ENCODE measurements at regions not wholly inside any gene's neighbourhood (a gene's known extent, or its start where the extent isn't known, plus 50 kb on each side); places are given as distances from the start of the nearest gene placed in this dataset.

- TF ChIP-seq, protein P1, sequence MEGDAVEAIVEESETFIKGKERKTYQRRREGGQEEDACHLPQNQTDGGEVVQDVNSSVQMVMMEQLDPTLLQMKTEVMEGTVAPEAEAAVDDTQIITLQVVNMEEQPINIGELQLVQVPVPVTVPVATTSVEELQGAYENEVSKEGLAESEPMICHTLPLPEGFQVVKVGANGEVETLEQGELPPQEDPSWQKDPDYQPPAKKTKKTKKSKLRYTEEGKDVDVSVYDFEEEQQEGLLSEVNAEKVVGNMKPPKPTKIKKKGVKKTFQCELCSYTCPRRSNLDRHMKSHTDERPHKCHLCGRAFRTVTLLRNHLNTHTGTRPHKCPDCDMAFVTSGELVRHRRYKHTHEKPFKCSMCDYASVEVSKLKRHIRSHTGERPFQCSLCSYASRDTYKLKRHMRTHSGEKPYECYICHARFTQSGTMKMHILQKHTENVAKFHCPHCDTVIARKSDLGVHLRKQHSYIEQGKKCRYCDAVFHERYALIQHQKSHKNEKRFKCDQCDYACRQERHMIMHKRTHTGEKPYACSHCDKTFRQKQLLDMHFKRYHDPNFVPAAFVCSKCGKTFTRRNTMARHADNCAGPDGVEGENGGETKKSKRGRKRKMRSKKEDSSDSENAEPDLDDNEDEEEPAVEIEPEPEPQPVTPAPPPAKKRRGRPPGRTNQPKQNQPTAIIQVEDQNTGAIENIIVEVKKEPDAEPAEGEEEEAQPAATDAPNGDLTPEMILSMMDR (IDR thresholded peaks at IDR 0.05; ENCODE audit: insufficient read depth, low read depth, low read length): no peak
- no peak overlapping the region for H3K4me3 ChIP-seq (ENCODE audit: low read depth, low read length)
- no peak for DNase-seq (ENCODE audit: low read depth)
Observed at GRCh38 chr1:69221524-69221923, 346.2 kb upstream of the LRRC7 start.

DNA sequence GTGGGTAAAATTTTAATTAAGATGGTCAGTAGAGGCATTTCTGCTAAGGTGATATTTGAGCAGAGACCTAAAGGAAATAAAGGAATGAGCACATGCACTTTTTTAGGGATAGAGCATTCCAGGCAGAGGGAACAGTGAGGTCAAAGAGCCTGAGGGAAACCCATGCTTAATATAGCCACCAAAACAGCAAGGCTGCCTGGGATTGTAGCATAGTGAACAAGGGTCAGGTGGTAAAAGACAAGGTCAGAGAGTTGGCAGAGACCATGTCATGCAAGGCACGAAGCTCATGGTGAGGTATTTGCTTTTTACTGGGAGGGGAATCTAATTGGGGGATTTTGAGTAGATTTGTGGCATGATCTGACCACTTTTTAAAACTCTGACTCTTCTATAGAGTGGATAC is 344.6 kb upstream of the LRRC7 start:
- DNase-seq (ENCODE audit: low read depth): no peak
- no peak overlapping the region for H3K4me3 ChIP-seq (ENCODE audit: low read depth, low read length)
- TF ChIP-seq, protein P1 (IDR thresholded peaks at IDR 0.05; ENCODE audit: insufficient read depth, low read depth, low read length): no peak

GRCh38 chr1:69228501-69228900 is 339.2 kb upstream of the LRRC7 start:
- H3K4me3 ChIP-seq (ENCODE audit: low read depth, low read length): no peak overlapping the region
- DNase-seq (ENCODE audit: low read depth): no peak
- TF ChIP-seq, protein P1 (IDR thresholded peaks at IDR 0.05; ENCODE audit: insufficient read depth, low read depth, low read length): no peak

GRCh38 chr1:69230208-69230607 is 337.5 kb upstream of the LRRC7 start:
- TF ChIP-seq, protein P1 (IDR thresholded peaks at IDR 0.05; ENCODE audit: insufficient read depth, low read depth, low read length): no peak
- no peak for DNase-seq (ENCODE audit: low read depth)
- H3K4me3 ChIP-seq (ENCODE audit: low read depth, low read length): no peak overlapping the region

- DNase-seq (ENCODE audit: low read depth): no peak
Observed at GRCh38 chr1:69233463-69233862, 334.3 kb upstream of the LRRC7 start.

DNA sequence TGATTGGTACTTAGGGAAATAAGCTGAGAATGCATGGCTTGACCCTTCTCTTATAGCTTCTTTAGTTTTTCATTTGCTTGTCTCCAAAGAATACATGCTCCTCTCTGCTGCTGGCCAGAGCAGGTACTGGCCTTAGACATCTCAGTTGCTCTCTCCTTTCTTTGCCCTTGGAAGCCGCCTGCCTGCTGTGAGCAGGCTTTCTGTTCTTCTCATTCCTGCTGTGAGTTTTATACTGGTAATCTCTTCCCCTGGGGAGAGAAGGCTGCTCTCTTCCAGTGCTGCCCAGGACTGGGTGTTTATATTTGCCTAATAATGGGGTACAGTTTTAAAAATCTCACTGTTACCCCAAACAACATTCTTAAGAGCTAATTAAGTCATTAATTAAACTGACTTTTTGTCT is 323.5 kb upstream of the LRRC7 start:
- H3K4me3 ChIP-seq (ENCODE audit: low read depth, low read length): no peak overlapping the region
- DNase-seq (ENCODE audit: low read depth): no peak
- TF ChIP-seq, protein P1 (IDR thresholded peaks at IDR 0.05; ENCODE audit: insufficient read depth, low read depth, low read length): no peak

More at GRCh38 chr1:69233463-69233862, 334.3 kb upstream of the LRRC7 start:
- no peak overlapping the region for H3K4me3 ChIP-seq (ENCODE audit: low read depth, low read length)
- TF ChIP-seq, protein P1 (IDR thresholded peaks at IDR 0.05; ENCODE audit: insufficient read depth, low read depth, low read length): no peak

GRCh38 chr1:69246109-69246508 is 321.6 kb upstream of the LRRC7 start:
- DNase-seq (ENCODE audit: low read depth): no peak
- TF ChIP-seq, protein P1 (IDR thresholded peaks at IDR 0.05; ENCODE audit: insufficient read depth, low read depth, low read length): no peak
- H3K4me3 ChIP-seq (ENCODE audit: low read depth, low read length): no peak overlapping the region
